ENCODE measurements at regions not wholly inside any gene's neighbourhood (a gene's known extent, or its start where the extent isn't known, plus 50 kb on each side); places are given as distances from the start of the nearest gene placed in this dataset.

GRCh38 chr15:46930426-46930825, 786.9 kb upstream of the SEMA6D start:
- TF ChIP-seq, protein P1, sequence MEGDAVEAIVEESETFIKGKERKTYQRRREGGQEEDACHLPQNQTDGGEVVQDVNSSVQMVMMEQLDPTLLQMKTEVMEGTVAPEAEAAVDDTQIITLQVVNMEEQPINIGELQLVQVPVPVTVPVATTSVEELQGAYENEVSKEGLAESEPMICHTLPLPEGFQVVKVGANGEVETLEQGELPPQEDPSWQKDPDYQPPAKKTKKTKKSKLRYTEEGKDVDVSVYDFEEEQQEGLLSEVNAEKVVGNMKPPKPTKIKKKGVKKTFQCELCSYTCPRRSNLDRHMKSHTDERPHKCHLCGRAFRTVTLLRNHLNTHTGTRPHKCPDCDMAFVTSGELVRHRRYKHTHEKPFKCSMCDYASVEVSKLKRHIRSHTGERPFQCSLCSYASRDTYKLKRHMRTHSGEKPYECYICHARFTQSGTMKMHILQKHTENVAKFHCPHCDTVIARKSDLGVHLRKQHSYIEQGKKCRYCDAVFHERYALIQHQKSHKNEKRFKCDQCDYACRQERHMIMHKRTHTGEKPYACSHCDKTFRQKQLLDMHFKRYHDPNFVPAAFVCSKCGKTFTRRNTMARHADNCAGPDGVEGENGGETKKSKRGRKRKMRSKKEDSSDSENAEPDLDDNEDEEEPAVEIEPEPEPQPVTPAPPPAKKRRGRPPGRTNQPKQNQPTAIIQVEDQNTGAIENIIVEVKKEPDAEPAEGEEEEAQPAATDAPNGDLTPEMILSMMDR (IDR thresholded peaks at IDR 0.05; ENCODE audit: low read length): no peak
- TF ChIP-seq EZH2 (IDR thresholded peaks at IDR 0.05; ENCODE audit: borderline replicate concordance, low read length): no peak
